Renal cortex interstitium (tissue), 11 donors: ENCODE measurements at regions not wholly inside any gene's neighbourhood (a gene's known extent, or its start where the extent isn't known, plus 50 kb on each side); places are given as distances from the start of the nearest gene placed in this dataset.
"Not testable (repeated sequence)": the region's sequence is repeated elsewhere in the genome, so short reads cannot be mapped to it uniquely, and the experiment has no call there.

Experiments
- DNase-seq, 11 donors: peaks; one replicate each; pipeline ENCODE4 v3.0.0-alpha.2; 2013; ENCODE audit warnings: low read depth in 9 of 11, low spot score in 4 of 11; ENCODE audit errors: extremely low read depth in 1 of 11

GRCh38 chr1:72438270-72438669, 155.9 kb upstream of the NEGR1 start:
- no peak for DNase-seq

GRCh38 chr1:72435025-72435424, 152.7 kb upstream of the NEGR1 start:
- DNase-seq: no peak

- DNase-seq: no peak
Observed at GRCh38 chr1:72434070-72434469, 151.7 kb upstream of the NEGR1 start.

GRCh38 chr1:72433591-72433990, 151.3 kb upstream of the NEGR1 start:
- DNase-seq: no peak

- no peak for DNase-seq
Observed at GRCh38 chr1:72432645-72433267, 150.4 kb upstream of the NEGR1 start.

- DNase-seq: no peak
Observed at GRCh38 chr1:72431810-72432209, 149.5 kb upstream of the NEGR1 start.

- DNase-seq: not testable (repeated sequence)
Observed at GRCh38 chr1:72428276-72428675, 145.9 kb upstream of the NEGR1 start.

- DNase-seq: no peak
Observed at GRCh38 chr1:72419229-72419628, 136.9 kb upstream of the NEGR1 start.

- no peak for DNase-seq
Observed at GRCh38 chr1:72412286-72412685, 129.9 kb upstream of the NEGR1 start.

- DNase-seq: no peak
Observed at GRCh38 chr1:72399807-72400206, 117.5 kb upstream of the NEGR1 start.

- no peak for DNase-seq
Observed at GRCh38 chr1:72397786-72398185, 115.4 kb upstream of the NEGR1 start.

GRCh38 chr1:72394457-72394856, 112.1 kb upstream of the NEGR1 start:
- no peak for DNase-seq

- DNase-seq: no peak
Observed at GRCh38 chr1:72379072-72379471, 96.7 kb upstream of the NEGR1 start.

- no peak for DNase-seq
Observed at GRCh38 chr1:72375226-72375625, 92.9 kb upstream of the NEGR1 start.

GRCh38 chr1:72371259-72372035, 89.1 kb upstream of the NEGR1 start:
- DNase-seq: no peak

GRCh38 chr1:72370836-72371235, 88.5 kb upstream of the NEGR1 start:
- not testable (repeated sequence) for DNase-seq

GRCh38 chr1:72369069-72369757, 86.9 kb upstream of the NEGR1 start:
- DNase-seq: no peak

- DNase-seq: no peak
Observed at GRCh38 chr1:72366466-72366865, 84.1 kb upstream of the NEGR1 start.

- DNase-seq: no peak
Observed at GRCh38 chr1:72365693-72366092, 83.4 kb upstream of the NEGR1 start.

GRCh38 chr1:72362538-72362937, 80.2 kb upstream of the NEGR1 start:
- no peak for DNase-seq
